HepG2 (cell line): ENCODE measurements at regions not wholly inside any gene's neighbourhood (a gene's known extent, or its start where the extent isn't known, plus 50 kb on each side); places are given as distances from the start of the nearest gene placed in this dataset.

Experiments used
- ATAC-seq: fragments of 200-7000 bp; cut with Tn5 transposase; 3 replicates; pipeline ENCODE4 v1.9.1; 2020; ENCODE audit warnings: mild to moderate bottlenecking, moderate library complexity
- BruUV-seq: library from RNA; stranded (reverse); fragments of 400-500 nt; replicated peaks from 2 replicates; lab custom pipeline; 2021; lab: Mats Ljungman, UMichigan
- CTCF ChIA-PET: fragments of 300-600 bp; formaldehyde crosslinking; extraction: SDS; loops from one replicate; lab custom pipeline; 2021; ENCODE audit warnings: low total read pairs, inconsistent platforms, low intra/inter-chr PET ratio; lab: Yijun Ruan, JAX
- POLR2A ChIA-PET: fragments of 350-600 bp; sonication (Branson Sonifier 250); formaldehyde crosslinking; loops from one replicate; lab custom pipeline; 2020; ENCODE audit warnings: antibody characterized with exemption, inconsistent platforms; lab: Yijun Ruan, JAX
- DNase-seq: peaks from one replicate; pipeline ENCODE4 v3.0.0-alpha.2; 2015; ENCODE audit warnings: low spot score
- FAIRE-seq: peaks from 3 replicates; lab custom pipeline; 2011; peaks lifted over from hg19 to GRCh38; lab: Jason Lieb, UNC
- H2AFZ ChIP-seq: one replicate; pipeline ENCODE4 v1.6.1; 2011; ENCODE audit warnings: low read length, inconsistent platforms
- H3K27ac ChIP-seq: fragments of 300-600 bp; 3 replicates; pipeline ENCODE4 v1.8.0; 2011; ENCODE audit warnings: mixed run types, mild to moderate bottlenecking, mixed read lengths, low read length, inconsistent platforms; ENCODE audit not compliant: insufficient read depth; ENCODE audit errors: extremely low read length
- H3K27me3 ChIP-seq, 2 experiments: fragments of 200-600 bp in 1 of 2; 2 replicates in 1 of 2; 3 replicates in 1 of 2; pipeline versions ENCODE4 v1.6.0 to v1.8.0; 2011; ENCODE audit warnings: low read length in 2 of 2, mild to moderate bottlenecking in 2 of 2, moderate library complexity in 2 of 2, inconsistent platforms in 1 of 2; ENCODE audit not compliant: insufficient read depth in 2 of 2, control insufficient read depth in 1 of 2
- H3K36me3 ChIP-seq, 2 experiments: fragments of 200-600 bp in 1 of 2; replicated peaks in 1 of 2; 2 replicates in 1 of 2; 3 replicates in 1 of 2; pipeline versions ENCODE4 v1.5.1 to v1.8.0; 2011; ENCODE audit warnings: low read length in 2 of 2, inconsistent platforms in 1 of 2; ENCODE audit not compliant: insufficient read depth in 2 of 2, control insufficient read depth in 1 of 2
- H3K4me1 ChIP-seq: 2 replicates; pipeline ENCODE4 v1.5.1; 2012; ENCODE audit warnings: low read length, inconsistent platforms; ENCODE audit not compliant: insufficient read depth
- H3K4me2 ChIP-seq: 2 replicates; pipeline ENCODE4 v1.6.0; 2011; ENCODE audit warnings: low read depth, low read length, inconsistent platforms
- H3K4me3 ChIP-seq, 3 experiments: fragments of 200-600 bp in 1 of 3; sonication (generic), shearing (Covaris generic) in 1 of 3; replicated peaks in 1 of 3; 2 replicates each; pipeline ENCODE4 v1.5.1; 2011 to 2016; ENCODE audit warnings: low read length in 3 of 3, inconsistent platforms in 2 of 3, low read depth in 2 of 3, mild to moderate bottlenecking in 2 of 3, control low read depth in 1 of 3, mixed read lengths in 1 of 3; ENCODE audit not compliant: insufficient read depth in 1 of 3
- H3K79me2 ChIP-seq: one replicate; pipeline ENCODE4 v1.6.1; 2011; ENCODE audit warnings: low read length, inconsistent platforms; ENCODE audit not compliant: insufficient read depth
- H3K9ac ChIP-seq: 2 replicates; pipeline ENCODE4 v1.6.0; 2011; ENCODE audit warnings: mild to moderate bottlenecking, low read depth, low read length, inconsistent platforms; ENCODE audit not compliant: insufficient read depth
- H3K9me3 ChIP-seq: 2 replicates; pipeline ENCODE4 v1.5.1; 2012; ENCODE audit warnings: mild to moderate bottlenecking, low read length
- H4K20me1 ChIP-seq: 2 replicates; pipeline ENCODE4 v1.6.0; 2011; ENCODE audit warnings: inconsistent platforms, mild to moderate bottlenecking, low read length, moderate library complexity; ENCODE audit not compliant: insufficient read depth
- CREB1 ChIP-seq, 2 experiments: fragments of 450-650 bp in 1 of 2; IDR thresholded peaks; 2 replicates each; pipeline ENCODE4 v1.6.1; 2016 to 2017; ENCODE audit warnings: control low read depth in 1 of 2, mild to moderate bottlenecking in 1 of 2, missing compliant biosample characterization in 1 of 2, missing genetic modification characterization in 1 of 2
- HNRNPL ChIP-seq: fragments of 200-400 bp; formaldehyde crosslinking; IDR thresholded peaks from 2 replicates; pipeline ENCODE4 v1.6.1; 2017; ENCODE audit warnings: mild to moderate bottlenecking, low read depth, low read length
- JARID2 ChIP-seq: sonication (generic); formaldehyde crosslinking; IDR thresholded peaks from 2 replicates; pipeline ENCODE4 v1.8.1; 2023; ENCODE audit warnings: missing genetic modification reagents, inconsistent platforms; ENCODE audit not compliant: insufficient replicate concordance
- PAWR ChIP-seq: sonication (generic); formaldehyde crosslinking; IDR thresholded peaks from 2 replicates; pipeline ENCODE4 v1.4.0; 2020; ENCODE audit warnings: missing genetic modification reagents, mild to moderate bottlenecking, borderline replicate concordance
- PHF21A ChIP-seq: sonication (generic); formaldehyde crosslinking; IDR thresholded peaks from 2 replicates; pipeline ENCODE4 v1.5.0; 2020; ENCODE audit warnings: mild to moderate bottlenecking, missing genetic modification reagents
- PTBP1 ChIP-seq: fragments of 200-400 bp; formaldehyde crosslinking; IDR thresholded peaks from 2 replicates; pipeline ENCODE4 v1.6.1; 2018; ENCODE audit warnings: low read length, low read depth; ENCODE audit not compliant: poor library complexity, severe bottlenecking
- RCOR2 ChIP-seq: IDR thresholded peaks from 2 replicates; pipeline ENCODE4 v1.6.1; 2016; ENCODE audit warnings: missing biosample characterization, missing genetic modification reagents
- SATB2 ChIP-seq: sonication (generic); formaldehyde crosslinking; IDR thresholded peaks from 2 replicates; pipeline ENCODE4 v1.5.0; 2020; ENCODE audit warnings: missing genetic modification reagents
- SKI ChIP-seq: fragments of 450-650 bp; IDR thresholded peaks from one replicate; pipeline ENCODE4 v1.6.1; 2018; ENCODE audit warnings: mild to moderate bottlenecking; ENCODE audit not compliant: partially characterized antibody
- SMARCE1 ChIP-seq: fragments of 450-650 bp; IDR thresholded peaks from 2 replicates; pipeline ENCODE4 v1.6.1; 2017; ENCODE audit warnings: borderline replicate concordance
- ZNF562 ChIP-seq: sonication (generic); formaldehyde crosslinking; IDR thresholded peaks from 2 replicates; pipeline ENCODE4 v1.8.0; 2022; ENCODE audit warnings: missing genetic modification reagents, borderline replicate concordance
- ZNF572 ChIP-seq: sonication (generic); formaldehyde crosslinking; IDR thresholded peaks from 2 replicates; pipeline ENCODE4 v1.5.1; 2020; ENCODE audit warnings: mild to moderate bottlenecking, missing genetic modification reagents
- ZNF670 ChIP-seq: sonication (generic); formaldehyde crosslinking; IDR thresholded peaks from 2 replicates; pipeline ENCODE4 v1.8.0; 2022; ENCODE audit warnings: mild to moderate bottlenecking, missing genetic modification reagents, borderline replicate concordance
- ZNF766 ChIP-seq: sonication (generic); formaldehyde crosslinking; IDR thresholded peaks from 2 replicates; pipeline ENCODE4 v1.5.0; 2020; ENCODE audit warnings: missing genetic modification reagents, borderline replicate concordance
- WGBS: methylation state at CpG from one replicate; pipeline ENCODE4 v1.1.6; 2017; ENCODE audit warnings: low lambda C conversion rate; 5-methylcytosine and 5-hydroxymethylcytosine counted together
- in situ Hi-C: cut with HindIII; loops from 2 replicates; pipeline ENCODE4 v1.10.0; 2017; ENCODE audit warnings: low pct_unique_long_range_greater_than_20kb; ENCODE audit not compliant: extremely low pct_ligation_motif_present
- intact Hi-C: fragments of 100-400 bp; cut with micrococcal nuclease; formaldehyde crosslinking; loops from one replicate; pipeline ENCODE4 v1.10.0; 2022; ENCODE audit not compliant: unreplicated experiment
- TF ChIP-seq, protein P1 (sequence below): sonication (generic); formaldehyde crosslinking; IDR thresholded peaks from 2 replicates; pipeline ENCODE4 v1.5.0; 2020; ENCODE audit warnings: missing genetic modification reagents, mild to moderate bottlenecking, borderline replicate concordance
- TF ChIP-seq, protein P2 (sequence below): sonication (generic); formaldehyde crosslinking; IDR thresholded peaks from 2 replicates; pipeline ENCODE4 v1.5.0; 2020; ENCODE audit warnings: missing genetic modification reagents
- TF ChIP-seq, protein P3 (sequence below): sonication (generic); formaldehyde crosslinking; IDR thresholded peaks from 2 replicates; pipeline ENCODE4 v1.8.0; 2022; ENCODE audit warnings: missing genetic modification reagents, low read depth, mild to moderate bottlenecking, borderline replicate concordance

DNA sequence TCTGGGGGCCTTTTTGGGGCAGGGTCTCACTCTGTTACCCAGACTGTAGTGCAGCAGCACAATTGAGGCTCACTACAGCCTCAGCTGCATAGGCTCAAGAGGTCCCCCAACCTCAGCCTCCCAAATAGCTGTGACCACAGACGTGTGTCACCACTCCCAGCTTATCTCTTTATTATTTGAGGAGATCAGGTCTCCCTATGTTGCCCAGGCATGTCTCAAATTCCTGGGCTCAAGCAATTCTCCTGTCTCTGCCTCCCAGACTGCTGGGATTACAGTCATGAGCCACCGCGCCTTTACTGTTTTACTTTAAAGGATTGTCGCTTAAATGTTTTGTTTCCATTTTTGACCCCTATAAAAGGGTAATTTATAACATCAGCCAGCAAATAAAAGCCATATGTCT, 502.6 kb upstream of the AUTS2 start:
- no TSS peak for BruUV-seq
- Histone ChIP-seq H3K4me1 (no peaks in the 10 kb centered on the region), H3K79me2 (no peaks in the 10 kb centered on the region), H3K9me3 (peaks cover 57% of the 10 kb centered on the region), H3K4me3 (no peak overlapping the region), H3K4me2 (no peak overlapping the region), H3K36me3 (no peaks in the 10 kb centered on the region), H4K20me1 (no peaks in the 10 kb centered on the region), H2AFZ (no peak overlapping the region), H3K27ac (no peak overlapping the region), H3K27me3 (no peaks in the 10 kb centered on the region; a peak in 1 of 5 replicates), H3K9ac (no peak overlapping the region)
- 69% methylated on average over 4 of the region's 4 CpGs for WGBS
- ATAC-seq (no peak), DNase-seq (no peak), FAIRE-seq (no peak)
- ChIA-PET POLR2A (no interaction called here), CTCF (no interaction called here)
- intact Hi-C loops (no loop called here), in situ Hi-C loops (no loop called here)
- no peak for TF ChIP-seq ZNF670 (CRISPR knock-in tag)
- no peak for TF ChIP-seq SMARCE1
- no peak for TF ChIP-seq ZNF766 (CRISPR knock-in tag)
- TF ChIP-seq PHF21A (CRISPR knock-in tag), result no peak
- TF ChIP-seq PAWR (CRISPR knock-in tag), result no peak
- no peak for TF ChIP-seq SKI
- no peak for TF ChIP-seq ZNF562 (CRISPR knock-in tag)
- TF ChIP-seq JARID2 (CRISPR knock-in tag), result no peak
- TF ChIP-seq, protein P1, sequence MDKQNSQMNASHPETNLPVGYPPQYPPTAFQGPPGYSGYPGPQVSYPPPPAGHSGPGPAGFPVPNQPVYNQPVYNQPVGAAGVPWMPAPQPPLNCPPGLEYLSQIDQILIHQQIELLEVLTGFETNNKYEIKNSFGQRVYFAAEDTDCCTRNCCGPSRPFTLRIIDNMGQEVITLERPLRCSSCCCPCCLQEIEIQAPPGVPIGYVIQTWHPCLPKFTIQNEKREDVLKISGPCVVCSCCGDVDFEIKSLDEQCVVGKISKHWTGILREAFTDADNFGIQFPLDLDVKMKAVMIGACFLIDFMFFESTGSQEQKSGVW (CRISPR knock-in tag), result no peak

DNA sequence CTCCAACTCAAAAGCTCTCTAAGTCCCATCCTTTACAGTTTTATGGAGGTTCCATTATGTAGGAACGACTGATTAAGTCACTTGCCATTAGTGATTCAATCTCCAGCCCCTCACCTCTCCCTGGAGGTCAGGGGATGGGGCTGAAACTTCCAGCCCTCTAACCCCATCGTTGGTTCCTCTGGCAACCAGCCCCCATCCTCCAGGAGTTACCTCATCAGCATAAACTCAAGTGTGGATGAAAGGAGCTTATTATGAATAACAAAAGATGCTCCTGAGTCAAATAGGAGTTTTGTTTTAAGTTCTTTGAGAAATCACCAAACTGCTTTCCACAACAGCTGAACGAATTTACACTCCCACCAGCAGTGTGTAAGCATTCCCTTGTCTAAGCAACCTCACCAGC, 494.3 kb upstream of the AUTS2 start:
- H3K4me2 ChIP-seq, result no peak overlapping the region
- H3K36me3 ChIP-seq, result no peaks in the 10 kb centered on the region
- H3K4me3 ChIP-seq, result no peak overlapping the region
- FAIRE-seq (no peak), ATAC-seq (no peak), DNase-seq (no peak)
- in situ Hi-C loops (no loop called here), intact Hi-C loops (no loop called here)
- H3K79me2 ChIP-seq, result no peaks in the 10 kb centered on the region
- peaks cover 26% of the 10 kb centered on the region for H3K9me3 ChIP-seq
- CTCF ChIA-PET, result no interaction called here
- H3K9ac ChIP-seq, result no peak overlapping the region
- H4K20me1 ChIP-seq, result no peaks in the 10 kb centered on the region
- H3K27me3 ChIP-seq, result no peaks in the 10 kb centered on the region
- no peak overlapping the region for H2AFZ ChIP-seq
- 0% methylated on average over 3 of the region's 3 CpGs for WGBS
- POLR2A ChIA-PET, result no interaction called here
- BruUV-seq, result no TSS peak
- no peak overlapping the region for H3K27ac ChIP-seq
- no peaks in the 10 kb centered on the region for H3K4me1 ChIP-seq
- TF ChIP-seq, protein P2, sequence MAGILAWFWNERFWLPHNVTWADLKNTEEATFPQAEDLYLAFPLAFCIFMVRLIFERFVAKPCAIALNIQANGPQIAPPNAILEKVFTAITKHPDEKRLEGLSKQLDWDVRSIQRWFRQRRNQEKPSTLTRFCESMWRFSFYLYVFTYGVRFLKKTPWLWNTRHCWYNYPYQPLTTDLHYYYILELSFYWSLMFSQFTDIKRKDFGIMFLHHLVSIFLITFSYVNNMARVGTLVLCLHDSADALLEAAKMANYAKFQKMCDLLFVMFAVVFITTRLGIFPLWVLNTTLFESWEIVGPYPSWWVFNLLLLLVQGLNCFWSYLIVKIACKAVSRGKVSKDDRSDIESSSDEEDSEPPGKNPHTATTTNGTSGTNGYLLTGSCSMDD, result no peak
- TF ChIP-seq PTBP1, result no peak
- no peak for TF ChIP-seq ZNF572 (CRISPR knock-in tag)
- TF ChIP-seq CREB1 (IDR thresholded peaks at IDR 0.05), result no peak
- no peak for TF ChIP-seq CREB1 (CRISPR knock-in tag; IDR thresholded peaks at IDR 0.05)
- TF ChIP-seq RCOR2, result no peak
- TF ChIP-seq SATB2 (CRISPR knock-in tag), result no peak
- TF ChIP-seq, protein P1 (CRISPR knock-in tag), result no peak
- TF ChIP-seq HNRNPL, result no peak
- TF ChIP-seq, protein P3, sequence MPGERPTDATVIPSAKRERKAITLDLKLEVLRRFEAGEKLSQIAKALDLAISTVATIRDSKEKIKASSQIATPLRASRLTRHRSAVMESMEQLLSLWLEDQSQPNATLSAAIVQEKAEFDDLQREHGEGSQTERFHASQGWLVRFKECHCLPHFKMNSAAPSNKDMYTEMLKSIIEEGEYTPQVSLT (CRISPR knock-in tag), result no peak
